RWPE1 (cell line): ENCODE measurements at regions not wholly inside any gene's neighbourhood (a gene's known extent, or its start where the extent isn't known, plus 50 kb on each side); places are given as distances from the start of the nearest gene placed in this dataset.

ENCODE experiments used
- CTCF ChIA-PET: fragments of 350-600 bp; sonication (Branson Sonifier 250); formaldehyde crosslinking; extraction: SDS; loops from one replicate; lab custom pipeline; 2021; lab: Yijun Ruan, JAX
- POLR2A ChIA-PET: fragments of 400-600 bp; formaldehyde crosslinking; extraction: SDS; loops from one replicate; lab custom pipeline; 2020; ENCODE audit warnings: antibody characterized with exemption; ENCODE audit not compliant: low non-redundant PET; lab: Yijun Ruan, JAX
- DNase-seq: peaks from one replicate; pipeline ENCODE4 v3.0.0; 2012; ENCODE audit warnings: low spot score
- H3K27ac ChIP-seq: fragments of 450-650 bp; 2 replicates; pipeline ENCODE4 v1.5.1; 2017
- TF ChIP-seq, protein P1 (sequence below): fragments of 450-650 bp; conservative IDR thresholded peaks from 2 replicates; pipeline ENCODE4 v1.5.1; 2017; ENCODE audit warnings: low read depth, mild to moderate bottlenecking

GRCh38 chr3:145637105-145637504 lies 523.9 kb downstream of the PLOD2 start:
- TF ChIP-seq, protein P1, sequence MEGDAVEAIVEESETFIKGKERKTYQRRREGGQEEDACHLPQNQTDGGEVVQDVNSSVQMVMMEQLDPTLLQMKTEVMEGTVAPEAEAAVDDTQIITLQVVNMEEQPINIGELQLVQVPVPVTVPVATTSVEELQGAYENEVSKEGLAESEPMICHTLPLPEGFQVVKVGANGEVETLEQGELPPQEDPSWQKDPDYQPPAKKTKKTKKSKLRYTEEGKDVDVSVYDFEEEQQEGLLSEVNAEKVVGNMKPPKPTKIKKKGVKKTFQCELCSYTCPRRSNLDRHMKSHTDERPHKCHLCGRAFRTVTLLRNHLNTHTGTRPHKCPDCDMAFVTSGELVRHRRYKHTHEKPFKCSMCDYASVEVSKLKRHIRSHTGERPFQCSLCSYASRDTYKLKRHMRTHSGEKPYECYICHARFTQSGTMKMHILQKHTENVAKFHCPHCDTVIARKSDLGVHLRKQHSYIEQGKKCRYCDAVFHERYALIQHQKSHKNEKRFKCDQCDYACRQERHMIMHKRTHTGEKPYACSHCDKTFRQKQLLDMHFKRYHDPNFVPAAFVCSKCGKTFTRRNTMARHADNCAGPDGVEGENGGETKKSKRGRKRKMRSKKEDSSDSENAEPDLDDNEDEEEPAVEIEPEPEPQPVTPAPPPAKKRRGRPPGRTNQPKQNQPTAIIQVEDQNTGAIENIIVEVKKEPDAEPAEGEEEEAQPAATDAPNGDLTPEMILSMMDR: no peak
- H3K27ac ChIP-seq: no peak overlapping the region
- no peak for DNase-seq
- ChIA-PET POLR2A (no interaction called here), CTCF (no interaction called here)

- ChIA-PET POLR2A (no interaction called here), CTCF (no interaction called here)
- H3K27ac ChIP-seq: no peak overlapping the region
- no peak for DNase-seq
- TF ChIP-seq, protein P1: no peak
Measured at GRCh38 chr3:145639003-145639606, 521.9 kb downstream of the PLOD2 start.

GRCh38 chr3:145639875-145640274 lies 521.1 kb downstream of the PLOD2 start:
- CTCF ChIA-PET: no interaction called here
- POLR2A ChIA-PET: no interaction called here
- H3K27ac ChIP-seq: no peak overlapping the region
- DNase-seq: no peak
- TF ChIP-seq, protein P1: no peak

DNA sequence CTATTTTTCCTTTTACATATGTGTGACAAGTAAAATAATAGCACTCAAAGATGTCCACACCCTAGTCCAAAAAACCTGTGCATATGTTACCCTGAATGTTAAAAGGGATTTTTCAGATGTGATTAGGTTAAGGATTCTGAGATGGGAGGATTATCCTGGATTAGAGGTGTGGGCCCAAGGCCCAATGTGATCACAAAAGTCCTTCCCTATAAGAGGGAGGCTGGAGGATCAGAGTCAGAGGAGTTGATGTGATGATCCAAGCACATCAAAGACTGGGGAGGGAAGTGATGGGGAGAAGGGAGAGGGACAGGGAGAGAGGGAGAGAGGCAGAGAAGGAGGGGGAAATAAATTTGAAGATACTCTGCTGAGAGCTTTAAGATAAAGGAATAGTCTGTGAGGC lies 512.6 kb downstream of the PLOD2 start:
- CTCF ChIA-PET: no interaction called here
- TF ChIP-seq, protein P1: no peak
- POLR2A ChIA-PET: no interaction called here
- no peak overlapping the region for H3K27ac ChIP-seq
- no peak for DNase-seq

GRCh38 chr3:145649368-145649887 lies 511.6 kb downstream of the PLOD2 start:
- TF ChIP-seq, protein P1: no peak
- ChIA-PET POLR2A (no interaction called here), CTCF (no interaction called here)
- no peak for DNase-seq
- H3K27ac ChIP-seq: no peak overlapping the region

- POLR2A ChIA-PET: no interaction called here
- CTCF ChIA-PET: no interaction called here
- H3K27ac ChIP-seq: no peak overlapping the region
- DNase-seq: no peak
- TF ChIP-seq, protein P1: no peak
Measured at GRCh38 chr3:145650170-145650569, 510.8 kb downstream of the PLOD2 start.

GRCh38 chr3:145671121-145671520 lies 489.9 kb downstream of the PLOD2 start:
- no peak for DNase-seq

More at GRCh38 chr3:145671121-145671520, 489.9 kb downstream of the PLOD2 start:
- POLR2A ChIA-PET: no interaction called here
- TF ChIP-seq, protein P1: no peak
- H3K27ac ChIP-seq: no peak overlapping the region
- CTCF ChIA-PET: no interaction called here
